GM12801 (cell line): ENCODE measurements at regions not wholly inside any gene's neighbourhood (a gene's known extent, or its start where the extent isn't known, plus 50 kb on each side); places are given as distances from the start of the nearest gene placed in this dataset.

Source experiments
- CTCF ChIP-seq: IDR thresholded peaks from one replicate; pipeline ENCODE4 v1.5.1; 2011; ENCODE audit warnings: control low read depth; ENCODE audit not compliant: insufficient read length; ENCODE audit errors: extremely low read depth

DNA sequence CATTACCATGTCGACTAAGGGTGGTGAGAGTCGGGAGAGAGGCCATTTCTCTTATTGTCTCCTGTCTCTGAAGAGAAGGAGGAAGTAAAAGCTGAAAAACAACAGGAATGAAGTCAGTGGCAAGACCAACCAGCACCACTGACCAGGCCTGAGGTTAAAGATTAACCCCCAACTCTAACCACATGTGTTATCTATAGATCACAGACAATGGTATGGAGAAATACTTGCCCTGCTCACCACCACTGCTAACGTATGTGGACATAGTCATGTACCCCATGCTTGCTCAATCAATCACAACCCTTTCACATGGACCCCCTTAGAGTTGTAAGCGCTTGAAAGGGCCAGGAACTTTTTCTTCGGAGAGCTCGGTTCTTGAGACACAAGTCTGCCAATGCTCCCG is 690.9 kb upstream of the LMO3 start:
- TF ChIP-seq CTCF = no peak

- TF ChIP-seq CTCF = no peak
These were observed 680.9 kb upstream of the LMO3 start for GRCh38 chr12:17286874-17287273.

DNA sequence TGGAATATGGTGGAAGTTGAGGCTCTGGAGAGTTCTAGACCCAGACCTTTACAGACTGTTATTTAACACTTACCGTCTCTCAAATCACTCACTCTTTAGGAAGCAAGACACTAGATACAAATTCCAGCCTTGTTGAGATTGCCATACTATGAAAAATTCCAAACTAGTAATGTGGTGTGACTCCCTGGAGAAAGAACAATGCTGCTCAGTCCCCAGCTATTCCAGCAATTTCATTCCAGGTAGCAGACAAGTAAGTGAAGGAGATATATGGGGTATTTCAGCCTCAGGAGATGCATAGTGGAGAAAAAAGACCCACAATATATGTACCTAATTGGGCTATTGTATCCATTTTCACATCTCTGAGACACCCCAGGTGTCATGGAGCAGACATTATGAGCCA is 678.9 kb upstream of the LMO3 start:
- no peak for TF ChIP-seq CTCF

GRCh38 chr12:17283563-17283962 is 677.6 kb upstream of the LMO3 start:
- TF ChIP-seq CTCF = no peak

GRCh38 chr12:17278946-17279345 is 673.0 kb upstream of the LMO3 start:
- no peak for TF ChIP-seq CTCF

DNA sequence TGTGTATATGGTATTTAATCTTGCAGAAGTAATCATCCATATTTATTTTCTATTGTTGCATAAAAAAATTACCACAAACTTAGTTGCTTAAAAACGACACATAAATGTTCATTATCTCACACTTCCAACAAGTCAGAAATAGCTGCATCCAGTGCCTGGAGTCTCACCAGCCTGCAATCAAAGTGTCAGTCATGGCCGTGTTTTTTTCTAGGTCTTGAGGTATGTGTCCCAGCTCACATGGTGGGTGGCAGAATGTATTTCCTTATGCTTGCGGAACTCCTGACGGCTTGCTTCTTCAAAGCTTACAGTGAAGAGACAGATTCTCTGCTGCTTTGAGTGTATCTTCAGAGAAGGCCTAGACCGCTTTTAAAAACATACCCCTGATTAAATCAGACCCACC is 670.2 kb upstream of the LMO3 start:
- TF ChIP-seq CTCF = no peak

GRCh38 chr12:17266856-17267255 is 660.9 kb upstream of the LMO3 start:
- TF ChIP-seq CTCF = no peak

DNA sequence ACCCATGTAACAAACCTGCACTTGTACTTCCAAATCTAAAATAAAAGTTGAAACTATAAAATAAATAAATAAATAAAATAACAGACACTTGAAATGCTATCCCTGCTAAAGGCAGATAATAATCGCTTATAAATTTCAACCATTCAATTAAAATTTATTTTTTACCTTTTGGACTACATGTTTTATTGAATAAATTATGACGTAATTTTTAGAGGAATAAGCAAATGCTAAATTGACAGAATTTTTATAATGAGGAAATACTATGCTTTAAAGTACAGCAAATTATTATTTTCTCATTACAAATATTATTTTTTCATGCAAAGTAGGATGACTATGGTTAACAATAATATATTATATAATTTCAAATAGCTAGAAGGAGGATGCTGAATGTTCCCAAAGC is 658.6 kb upstream of the LMO3 start:
- no peak for TF ChIP-seq CTCF
